Fibroblast of lung (primary cell): ENCODE measurements at regions not wholly inside any gene's neighbourhood (a gene's known extent, or its start where the extent isn't known, plus 50 kb on each side); places are given as distances from the start of the nearest gene placed in this dataset.

Source experiments
- CTCF ChIP-seq, 2 donors: IDR thresholded peaks in 1 of 2; conservative IDR thresholded peaks in 1 of 2; 1 replicate in 1 of 2; 2 replicates in 1 of 2; pipeline ENCODE4 v1.5.1; 2011 to 2012; ENCODE audit warnings: low read length in 2 of 2, control low read depth in 1 of 2, inconsistent platforms in 1 of 2, low read depth in 1 of 2, mild to moderate bottlenecking in 1 of 2
- EZH2 ChIP-seq: IDR thresholded peaks from 2 replicates; pipeline ENCODE4 v1.5.1; 2012; ENCODE audit warnings: low read length, control low read depth, mild to moderate bottlenecking; ENCODE audit errors: missing control alignments

GRCh38 chr17:56018211-56018610, 135.1 kb upstream of the ANKFN1 start:
- TF ChIP-seq EZH2 (no peak), CTCF (conservative IDR thresholded peaks at IDR 0.05 in 1 of 2, IDR thresholded peaks at IDR 0.05 in 1 of 2; ENCODE audit: low read depth in 1 of 2, low read length in 2 of 2) (no peak)
